Bronchial epithelial cell (primary cell): ENCODE measurements at regions not wholly inside any gene's neighbourhood (a gene's known extent, or its start where the extent isn't known, plus 50 kb on each side); places are given as distances from the start of the nearest gene placed in this dataset.

Source experiments
- DNase-seq: peaks from one replicate; pipeline ENCODE4 v3.0.0-alpha.2; 2010; ENCODE audit warnings: low read depth
- FAIRE-seq: peaks from 2 replicates; lab custom pipeline; 2011; peaks lifted over from hg19 to GRCh38; lab: Jason Lieb, UNC
- H3K27me3 ChIP-seq: 2 replicates; pipeline ENCODE4 v1.5.1; 2011; ENCODE audit warnings: low read length; ENCODE audit not compliant: control insufficient read depth, insufficient read depth
- H3K36me3 ChIP-seq: 2 replicates; pipeline ENCODE4 v1.5.1; 2011; ENCODE audit warnings: low read length; ENCODE audit not compliant: control insufficient read depth, insufficient read depth
- H3K4me3 ChIP-seq: 2 replicates; pipeline ENCODE4 v1.5.1; 2011; ENCODE audit warnings: mild to moderate bottlenecking, low read depth, low read length, control low read depth
- CTCF ChIP-seq: IDR thresholded peaks from 2 replicates; pipeline ENCODE4 v1.5.1; 2011; ENCODE audit warnings: mild to moderate bottlenecking, moderate library complexity, low read length, control low read depth, inconsistent platforms; ENCODE audit not compliant: insufficient read depth, severe bottlenecking

- DNase-seq (no peak), FAIRE-seq (no peak)
- no peaks in the 10 kb centered on the region for H3K27me3 ChIP-seq
- H3K4me3 ChIP-seq, result no peak overlapping the region
- H3K36me3 ChIP-seq, result no peaks in the 10 kb centered on the region
- no peak for TF ChIP-seq CTCF
Observed at GRCh38 chr21:16241016-16241415, 511.2 kb downstream of the USP25 start.

- no peak for TF ChIP-seq CTCF
- Histone ChIP-seq H3K36me3 (no peaks in the 10 kb centered on the region), H3K27me3 (no peaks in the 10 kb centered on the region), H3K4me3 (no peak overlapping the region)
- FAIRE-seq (no peak), DNase-seq (no peak)
Observed at GRCh38 chr21:16241479-16241963, 511.7 kb downstream of the USP25 start.

- DNase-seq (no peak), FAIRE-seq (no peak)
- Histone ChIP-seq H3K36me3 (no peaks in the 10 kb centered on the region), H3K4me3 (no peak overlapping the region), H3K27me3 (no peaks in the 10 kb centered on the region)
- TF ChIP-seq CTCF, result no peak
Observed at GRCh38 chr21:16243396-16243795, 513.6 kb downstream of the USP25 start.

- DNase-seq (no peak), FAIRE-seq (no peak)
- Histone ChIP-seq H3K4me3 (no peak overlapping the region), H3K27me3 (no peaks in the 10 kb centered on the region), H3K36me3 (no peaks in the 10 kb centered on the region)
- TF ChIP-seq CTCF, result no peak
Observed at GRCh38 chr21:16248705-16249104, 518.9 kb downstream of the USP25 start.

- no peak for TF ChIP-seq CTCF
- Histone ChIP-seq H3K4me3 (no peak overlapping the region), H3K36me3 (no peaks in the 10 kb centered on the region), H3K27me3 (no peaks in the 10 kb centered on the region)
- DNase-seq, result no peak
- FAIRE-seq, result no peak
Observed at GRCh38 chr21:16250273-16250672, 520.5 kb downstream of the USP25 start.
